Activated T-helper 2 cell treated with anti-CD3 and anti-CD28 coated beads, Interferon-gamma antibody, Interleukin-2, Interleukin-4, amounts not matched to agents 10 μg/mL and 5 μg/mL and 100 μg/mL, durations not matched to agents 14 hours and 24 hours and 36 hours (primary cell): ENCODE measurements at regions not wholly inside any gene's neighbourhood (a gene's known extent, or its start where the extent isn't known, plus 50 kb on each side); places are given as distances from the start of the nearest gene placed in this dataset.

ENCODE experiments used
- DNase-seq: peaks from one replicate; pipeline ENCODE4 v3.0.0; 2021; ENCODE audit warnings: low spot score
- H3K27ac Mint-ChIP-seq: one replicate; pipeline ENCODE4 v1.8.0; 2021; ENCODE audit warnings: mixed read lengths
- H3K27me3 Mint-ChIP-seq: one replicate; pipeline ENCODE4 v1.8.0; 2021; ENCODE audit warnings: low read depth, mixed read lengths
- H3K36me3 Mint-ChIP-seq: one replicate; pipeline ENCODE4 v1.8.0; 2021; ENCODE audit warnings: low read depth, mixed read lengths
- H3K4me1 Mint-ChIP-seq: one replicate; pipeline ENCODE4 v1.8.0; 2021; ENCODE audit warnings: low read depth, mixed read lengths
- H3K4me3 Mint-ChIP-seq: one replicate; pipeline ENCODE4 v1.8.0; 2021; ENCODE audit warnings: low read depth, mild to moderate bottlenecking, moderate library complexity, mixed read lengths
- H3K9me3 Mint-ChIP-seq: one replicate; pipeline ENCODE4 v1.8.0; 2021; ENCODE audit warnings: mixed read lengths
- intact Hi-C: fragments of 100-400 bp; cut with micrococcal nuclease; formaldehyde crosslinking; loops from one replicate; pipeline ENCODE4 v1.15.1; 2023

DNA sequence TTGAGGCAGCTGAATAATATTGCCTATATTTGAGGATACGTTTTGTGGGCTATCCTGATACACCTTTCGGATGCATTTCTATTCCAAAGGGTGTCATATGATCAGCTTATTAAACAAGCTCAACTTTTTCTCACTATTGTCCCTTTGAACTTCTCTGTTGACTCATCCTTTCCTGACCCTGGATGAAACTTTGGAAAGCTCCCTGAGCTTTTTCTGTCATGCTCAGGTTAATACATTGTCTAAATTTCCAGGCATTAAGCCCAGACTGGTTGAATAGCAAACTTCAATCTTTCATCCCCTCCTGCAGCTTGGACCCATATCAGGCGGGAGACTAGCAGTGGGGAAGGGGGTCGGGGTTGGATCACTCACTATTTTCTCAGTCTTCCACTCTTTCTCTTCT, 104.9 kb upstream of the PTPN3 start:
- no peak for DNase-seq
- H3K27me3 Mint-ChIP-seq: peaks cover 3% of the 10 kb centered on the region
- H3K27ac Mint-ChIP-seq: no peak overlapping the region
- no peaks in the 10 kb centered on the region for H3K4me1 Mint-ChIP-seq
- no peak overlapping the region for H3K4me3 Mint-ChIP-seq
- no peaks in the 10 kb centered on the region for H3K36me3 Mint-ChIP-seq
- H3K9me3 Mint-ChIP-seq: no peaks in the 10 kb centered on the region
- intact Hi-C loops: no loop called here

DNA sequence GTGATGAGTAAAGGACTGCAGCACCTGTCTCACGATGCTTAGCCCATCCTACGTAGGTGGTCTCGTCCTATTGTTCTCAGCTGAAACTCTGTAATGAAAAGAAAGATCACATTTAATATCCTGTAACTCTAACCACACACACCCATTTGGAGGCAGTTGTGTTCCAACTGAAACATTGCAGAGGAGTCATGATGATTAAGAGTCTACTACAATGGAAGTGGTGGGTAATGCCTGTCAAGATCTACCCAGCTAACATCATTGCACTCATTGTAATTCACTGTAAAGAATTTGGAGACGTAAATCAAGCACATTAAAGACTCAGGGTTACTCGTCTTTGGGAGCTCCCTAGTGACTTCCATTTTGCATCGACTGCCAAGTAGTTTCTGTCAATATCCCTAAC, 106.0 kb upstream of the PTPN3 start:
- Mint-ChIP-seq H3K4me1 (no peaks in the 10 kb centered on the region), H3K9me3 (no peaks in the 10 kb centered on the region), H3K27ac (no peak overlapping the region), H3K36me3 (no peaks in the 10 kb centered on the region), H3K4me3 (no peak overlapping the region), H3K27me3 (peaks cover 3% of the 10 kb centered on the region)
- no peak for DNase-seq
- intact Hi-C loops: no loop called here

DNA sequence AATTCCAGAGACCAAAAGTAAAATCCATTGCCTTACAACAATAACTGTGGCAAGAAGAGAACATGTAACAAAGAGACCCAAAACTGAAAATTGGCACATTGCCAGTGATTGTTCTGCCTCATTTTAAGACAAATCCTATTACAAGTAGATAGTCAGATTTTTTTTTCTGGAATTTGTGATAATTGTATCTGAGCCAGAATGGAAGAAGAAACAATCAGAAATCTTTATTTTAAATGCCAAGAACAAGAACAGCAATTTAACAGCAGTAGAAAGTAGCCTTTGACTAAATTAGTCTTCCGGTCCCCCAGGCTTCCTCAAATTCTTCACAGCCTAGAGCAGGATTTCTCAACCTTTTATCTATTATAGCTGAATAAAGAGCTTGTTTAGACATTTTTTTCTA, 106.7 kb upstream of the PTPN3 start:
- Mint-ChIP-seq H3K27ac (no peak overlapping the region), H3K4me1 (no peaks in the 10 kb centered on the region), H3K9me3 (no peaks in the 10 kb centered on the region), H3K27me3 (peaks cover 3% of the 10 kb centered on the region), H3K4me3 (no peak overlapping the region), H3K36me3 (no peaks in the 10 kb centered on the region)
- intact Hi-C loops: no loop called here
- DNase-seq: no peak

DNA sequence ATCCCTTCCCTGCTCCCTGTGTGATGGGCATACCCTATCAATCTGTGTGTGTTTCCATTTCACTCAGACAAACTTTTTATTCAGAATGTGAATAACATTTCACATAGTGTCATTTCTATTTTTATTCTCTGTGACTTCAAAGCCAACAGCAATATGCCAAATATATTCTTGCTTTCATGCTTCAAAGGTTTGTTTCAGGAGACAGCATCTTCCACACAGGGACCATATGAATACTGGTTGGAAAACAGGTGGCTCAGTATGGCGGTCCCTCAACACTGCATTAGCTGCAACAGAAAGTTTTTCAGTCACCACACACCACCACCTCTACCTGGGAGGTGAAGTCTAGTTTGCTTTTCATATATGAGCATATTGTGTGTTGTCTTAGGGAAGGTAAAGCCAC, 111.0 kb upstream of the PTPN3 start:
- no peaks in the 10 kb centered on the region for H3K9me3 Mint-ChIP-seq

DNA sequence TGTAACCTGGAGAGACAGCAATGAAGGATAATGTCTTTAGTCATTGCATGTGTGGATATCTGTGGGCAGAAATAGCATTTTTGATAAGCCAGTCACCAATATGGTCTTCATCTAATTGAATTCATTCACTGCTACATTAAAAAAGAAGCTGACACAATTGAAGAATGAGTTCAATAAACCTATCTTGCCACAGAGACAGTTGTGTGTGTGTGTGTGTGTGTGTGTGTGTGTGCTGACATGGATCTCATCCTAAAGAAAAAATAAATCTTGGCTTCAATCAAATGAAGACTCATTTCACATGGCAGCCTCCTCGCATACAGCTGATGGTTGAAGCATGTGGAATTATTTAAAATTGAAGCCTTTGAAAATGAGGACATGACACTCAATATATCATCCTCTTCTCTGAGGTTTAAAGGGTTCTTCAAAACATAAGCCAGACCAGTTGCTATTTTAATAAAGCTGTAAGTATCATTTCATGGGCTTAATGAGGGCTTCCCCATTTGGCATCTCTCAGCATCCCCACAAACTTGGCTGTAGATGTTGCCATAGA, 118.5 kb upstream of the PTPN3 start:
- intact Hi-C loops: no loop called here
- Mint-ChIP-seq H3K36me3 (no peaks in the 10 kb centered on the region), H3K9me3 (no peaks in the 10 kb centered on the region), H3K27me3 (no peaks in the 10 kb centered on the region), H3K4me3 (no peak overlapping the region), H3K4me1 (no peaks in the 10 kb centered on the region), H3K27ac (no peak overlapping the region)
- DNase-seq: no peak

More for the DNA sequence above, 111.0 kb upstream of the PTPN3 start:
- Mint-ChIP-seq H3K27me3 (no peaks in the 10 kb centered on the region), H3K4me3 (no peak overlapping the region), H3K36me3 (no peaks in the 10 kb centered on the region), H3K4me1 (no peaks in the 10 kb centered on the region), H3K27ac (no peak overlapping the region)
- DNase-seq: no peak
- intact Hi-C loops: no loop called here

DNA sequence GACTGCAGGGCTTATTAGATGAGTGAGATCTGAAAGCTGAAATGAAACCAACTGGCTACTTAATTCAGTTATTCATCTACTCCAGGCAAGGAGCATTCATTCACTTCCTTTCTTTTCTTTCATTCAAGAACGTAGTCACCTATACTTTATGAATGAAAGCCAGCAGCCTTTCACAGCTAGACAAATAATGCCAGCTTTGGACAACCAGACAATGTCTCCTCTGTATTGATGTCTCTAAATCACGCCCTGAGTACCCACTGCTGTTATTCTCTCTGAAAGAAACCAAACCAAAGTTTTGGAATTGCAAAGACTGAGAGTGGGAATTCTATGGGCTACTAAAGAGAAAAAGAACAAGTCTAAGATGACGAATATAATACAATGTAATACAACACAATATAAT, 121.2 kb upstream of the PTPN3 start:
- no peak overlapping the region for H3K4me3 Mint-ChIP-seq

DNA sequence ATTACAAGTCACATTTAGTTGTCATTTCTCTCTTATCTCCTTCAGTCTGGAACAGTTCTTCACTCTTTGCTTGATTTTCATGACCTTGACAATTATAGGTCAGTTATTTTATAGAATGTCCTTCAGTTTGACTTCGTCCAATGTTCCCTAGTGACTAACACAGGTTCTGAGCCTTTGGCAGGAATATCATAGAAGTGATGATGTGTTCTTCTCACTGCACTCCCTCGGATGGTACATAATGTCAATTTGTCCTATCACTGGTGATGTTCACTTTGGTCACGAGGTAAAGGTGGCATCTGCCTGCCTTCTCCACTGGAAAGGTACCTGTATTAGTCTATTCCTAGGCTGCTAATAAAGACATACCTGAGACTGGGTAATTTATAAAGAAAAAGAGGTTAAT, 126.0 kb upstream of the PTPN3 start:
- intact Hi-C loops: no loop called here
- no peaks in the 10 kb centered on the region for H3K9me3 Mint-ChIP-seq
- H3K4me3 Mint-ChIP-seq: no peak overlapping the region
- no peak for DNase-seq
- H3K4me1 Mint-ChIP-seq: no peaks in the 10 kb centered on the region
- H3K36me3 Mint-ChIP-seq: no peaks in the 10 kb centered on the region
- H3K27ac Mint-ChIP-seq: no peak overlapping the region
- H3K27me3 Mint-ChIP-seq: peaks cover 6% of the 10 kb centered on the region

More for the DNA sequence above, 121.2 kb upstream of the PTPN3 start:
- Mint-ChIP-seq H3K27ac (no peak overlapping the region), H3K4me1 (no peaks in the 10 kb centered on the region), H3K9me3 (no peaks in the 10 kb centered on the region), H3K27me3 (peaks cover 3% of the 10 kb centered on the region), H3K36me3 (no peaks in the 10 kb centered on the region)
- DNase-seq: no peak
- intact Hi-C loops: no loop called here

DNA sequence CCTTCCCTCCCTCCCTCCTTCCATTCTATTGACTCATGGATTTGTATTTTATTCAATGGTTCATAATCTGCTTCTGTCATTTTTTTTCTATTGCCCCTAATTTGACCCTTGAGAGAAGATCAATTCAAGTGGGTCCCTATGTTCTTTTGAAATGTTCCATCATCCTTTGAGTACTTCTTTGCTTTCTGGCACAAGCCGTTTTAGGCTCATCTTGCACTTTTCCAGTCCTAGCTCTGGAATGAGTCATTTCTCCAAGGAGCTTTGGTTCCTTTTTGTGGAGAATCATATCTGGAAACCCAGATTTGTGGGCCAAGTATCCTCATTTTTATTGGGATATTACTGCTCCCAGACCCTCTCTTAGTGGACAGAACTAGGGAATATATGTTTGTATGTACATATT, 126.8 kb upstream of the PTPN3 start:
- Mint-ChIP-seq H3K4me3 (no peak overlapping the region), H3K36me3 (no peaks in the 10 kb centered on the region), H3K9me3 (no peaks in the 10 kb centered on the region), H3K4me1 (no peaks in the 10 kb centered on the region), H3K27me3 (peaks cover 6% of the 10 kb centered on the region), H3K27ac (no peak overlapping the region)
- no peak for DNase-seq
- intact Hi-C loops: no loop called here

DNA sequence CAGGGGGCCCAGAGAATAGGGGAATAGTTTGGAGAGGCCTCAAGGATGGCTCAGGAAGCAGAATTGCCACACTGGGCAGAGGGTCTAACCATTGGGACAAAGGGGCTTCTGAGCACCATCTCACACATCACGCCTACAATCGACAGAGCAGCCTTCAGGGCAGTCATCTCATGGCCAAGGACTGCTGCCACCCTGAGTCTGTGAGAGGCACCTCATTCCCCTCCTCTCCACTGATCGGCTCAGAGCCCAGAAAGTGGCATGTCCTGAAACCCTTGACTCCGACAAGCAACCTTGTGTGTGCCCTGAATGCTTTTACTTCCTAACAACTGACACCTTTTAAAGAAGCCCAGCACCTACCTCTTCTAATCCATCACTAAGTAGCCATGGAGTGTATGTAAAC, 128.9 kb upstream of the PTPN3 start:
- Mint-ChIP-seq H3K36me3 (no peaks in the 10 kb centered on the region), H3K27me3 (peaks cover 6% of the 10 kb centered on the region), H3K4me1 (no peaks in the 10 kb centered on the region), H3K9me3 (no peaks in the 10 kb centered on the region), H3K4me3 (no peak overlapping the region), H3K27ac (no peak overlapping the region)
- intact Hi-C loops: no loop called here
- no peak for DNase-seq

DNA sequence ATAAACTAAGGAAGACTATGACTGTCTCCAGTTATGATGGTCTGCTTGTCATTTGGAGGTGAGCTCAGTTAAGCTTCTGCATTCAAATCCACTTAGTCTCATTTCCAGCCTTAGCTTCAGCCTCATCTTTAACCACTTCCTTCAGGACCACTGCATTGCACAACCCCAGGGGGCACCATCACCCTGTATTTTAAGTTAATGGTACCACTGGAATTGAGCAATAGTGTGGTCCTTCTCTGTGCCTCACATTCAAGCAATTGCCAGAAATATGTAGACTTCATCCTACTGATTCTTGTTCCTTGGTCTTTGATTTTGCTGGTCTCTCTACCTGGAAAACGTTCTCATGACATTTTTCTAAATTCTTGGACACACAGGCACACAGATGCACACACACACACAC, 131.5 kb upstream of the PTPN3 start:
- intact Hi-C loops: no loop called here
- no peak for DNase-seq

DNA sequence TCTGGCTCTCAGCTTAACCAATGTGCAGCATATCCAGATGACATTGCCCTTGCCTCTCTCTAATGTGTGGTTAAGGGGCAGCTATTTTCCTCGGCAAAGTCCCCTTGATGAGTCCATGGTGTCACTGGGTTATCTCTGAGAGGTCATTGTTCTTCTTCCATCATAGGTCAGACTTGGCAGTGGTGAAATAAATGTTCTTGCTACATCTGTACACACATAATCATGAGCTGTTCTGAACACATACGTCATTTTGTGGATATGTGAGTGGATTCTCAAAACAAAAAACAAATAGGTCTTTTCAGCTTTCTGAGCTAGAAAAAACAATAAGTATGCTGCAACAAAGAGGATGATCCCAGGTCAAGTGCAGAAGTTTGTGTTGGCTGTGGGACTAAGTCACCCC, 134.7 kb upstream of the PTPN3 start:
- Mint-ChIP-seq H3K9me3 (no peaks in the 10 kb centered on the region), H3K36me3 (no peaks in the 10 kb centered on the region)
- DNase-seq: no peak

More for the DNA sequence above, 131.5 kb upstream of the PTPN3 start:
- Mint-ChIP-seq H3K4me3 (no peak overlapping the region), H3K36me3 (no peaks in the 10 kb centered on the region), H3K4me1 (no peaks in the 10 kb centered on the region), H3K27me3 (peaks cover 2% of the 10 kb centered on the region), H3K27ac (no peak overlapping the region), H3K9me3 (no peaks in the 10 kb centered on the region)

DNA sequence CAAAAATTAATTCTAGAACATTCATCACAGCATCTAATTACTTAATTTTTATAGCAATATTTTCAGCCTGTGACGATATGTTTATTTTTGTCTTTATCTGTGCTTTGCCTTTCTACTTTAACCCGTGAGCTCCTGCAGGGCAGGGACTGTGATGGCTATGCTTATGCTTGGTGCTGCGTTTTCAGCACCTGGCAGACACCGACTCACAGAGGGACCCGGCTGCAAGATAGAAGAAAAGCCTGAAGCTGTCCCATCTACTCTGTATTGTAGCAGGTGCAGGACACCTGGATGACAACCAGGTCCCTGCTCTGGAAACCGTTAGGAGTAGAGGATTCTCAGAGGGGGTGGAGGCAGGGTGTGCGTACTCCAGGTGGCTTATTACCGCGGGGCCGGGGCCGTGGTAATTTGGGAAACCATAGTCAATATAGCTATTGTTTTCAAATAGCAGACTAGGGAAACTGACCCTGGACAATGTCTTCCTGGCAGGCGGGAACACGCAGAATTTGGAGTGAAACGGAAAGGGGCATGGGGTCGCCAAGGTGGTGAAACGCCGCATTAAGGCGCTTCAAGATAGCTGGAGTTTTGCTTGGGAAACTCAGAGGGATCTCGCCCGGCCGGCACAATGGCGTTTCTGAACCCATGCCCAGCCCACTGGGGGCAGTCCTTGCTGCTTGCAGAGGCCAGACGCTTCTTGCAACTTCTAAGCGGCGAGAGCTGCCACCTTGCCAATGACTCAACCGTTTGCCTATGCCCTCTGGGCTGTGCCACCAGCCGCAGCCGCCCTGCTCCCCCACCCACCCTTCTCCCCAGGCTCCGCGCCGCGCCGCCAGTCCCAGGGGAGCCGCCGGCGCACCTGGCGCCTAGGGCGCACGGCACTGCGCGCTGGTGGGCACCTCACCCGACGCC, 140.1 kb upstream of the PALM2AKAP2 start:
- no peak overlapping the region for H3K4me3 Mint-ChIP-seq
- intact Hi-C loops: no loop called here
- no peaks in the 10 kb centered on the region for H3K36me3 Mint-ChIP-seq
- no peak overlapping the region for H3K27ac Mint-ChIP-seq
- H3K27me3 Mint-ChIP-seq: peaks cover 45% of the 10 kb centered on the region
- H3K4me1 Mint-ChIP-seq: no peaks in the 10 kb centered on the region
- no peak for DNase-seq
- no peaks in the 10 kb centered on the region for H3K9me3 Mint-ChIP-seq

More for the DNA sequence above, 134.7 kb upstream of the PTPN3 start:
- H3K27ac Mint-ChIP-seq: no peak overlapping the region
- no peaks in the 10 kb centered on the region for H3K4me1 Mint-ChIP-seq
- H3K27me3 Mint-ChIP-seq: peaks cover 7% of the 10 kb centered on the region
- intact Hi-C loops: no loop called here
- no peak overlapping the region for H3K4me3 Mint-ChIP-seq

DNA sequence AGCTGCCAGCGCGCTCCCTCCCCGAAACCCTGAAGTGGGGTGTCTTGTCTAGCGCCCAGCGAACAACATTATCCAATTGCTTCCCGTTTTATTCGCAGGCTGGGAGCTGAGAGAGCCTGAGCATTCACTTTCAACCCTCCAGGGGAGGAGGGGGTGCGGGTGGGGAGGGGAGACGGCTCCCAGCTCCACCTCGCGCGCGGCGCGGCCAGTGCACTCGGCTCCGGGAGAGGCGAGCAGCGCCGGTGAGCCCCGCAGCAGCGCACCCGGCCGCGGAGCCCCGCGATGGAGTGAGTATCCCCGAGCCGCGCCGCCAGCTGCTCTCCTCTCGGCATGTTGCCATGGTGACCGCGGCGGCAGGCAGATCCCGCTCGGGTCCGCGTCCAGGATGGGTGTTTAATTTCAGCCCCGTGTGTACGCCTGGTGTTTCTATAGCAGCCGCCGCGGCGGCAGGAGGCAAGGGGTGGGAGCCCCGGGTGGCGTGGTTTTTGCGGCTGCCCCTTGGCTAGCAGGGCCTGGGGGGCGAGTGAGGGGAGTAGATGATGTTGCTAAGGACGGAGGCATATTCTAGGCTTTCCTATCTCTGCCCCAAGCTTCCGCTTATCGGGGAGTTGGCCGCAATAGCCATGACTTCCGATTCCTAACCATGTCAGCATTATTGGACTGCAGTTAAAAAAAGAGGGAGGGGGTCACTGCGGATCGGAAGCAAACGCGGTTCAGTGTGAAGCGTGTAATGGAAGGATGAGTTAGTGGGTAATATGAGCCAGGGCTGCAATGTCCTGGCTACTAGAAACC, 139.2 kb upstream of the PALM2AKAP2 start:
- peaks cover 46% of the 10 kb centered on the region for H3K27me3 Mint-ChIP-seq
- H3K36me3 Mint-ChIP-seq: no peaks in the 10 kb centered on the region
- intact Hi-C loops: no loop called here
- DNase-seq: no peak
- no peaks in the 10 kb centered on the region for H3K4me1 Mint-ChIP-seq
- H3K27ac Mint-ChIP-seq: no peak overlapping the region
- no peak overlapping the region for H3K4me3 Mint-ChIP-seq
- H3K9me3 Mint-ChIP-seq: no peaks in the 10 kb centered on the region
